GM18499 (cell line): ENCODE measurements at regions not wholly inside any gene's neighbourhood (a gene's known extent, or its start where the extent isn't known, plus 50 kb on each side); places are given as distances from the start of the nearest gene placed in this dataset.
A peak's percentile ranks its signal among the peaks of the same experiment; 100 is the strongest.

ENCODE experiments used
- ATAC-seq: cut with Tn5 transposase; IDR thresholded peaks from one replicate; pipeline ENCODE4 v1.9.1; 2021; ENCODE audit warnings: moderate number of reproducible peaks; ENCODE audit not compliant: insufficient read depth, unreplicated experiment

GRCh38 chr11:32005786-32006416, 85.0 kb upstream of the RCN1 start:
- ATAC-seq = no peak

- ATAC-seq = no peak
Observed at GRCh38 chr11:32003335-32003734, 87.5 kb upstream of the RCN1 start.

- no peak for ATAC-seq
Observed at GRCh38 chr11:32002311-32002710, 88.6 kb upstream of the RCN1 start.

- ATAC-seq = no peak
Observed at GRCh38 chr11:31997955-31998354, 92.9 kb upstream of the RCN1 start.

- no peak for ATAC-seq
Observed at GRCh38 chr11:31996159-31996881, 94.6 kb upstream of the RCN1 start.

GRCh38 chr11:31995525-31996094, 95.3 kb upstream of the RCN1 start:
- peak; percentile 77 for ATAC-seq

- ATAC-seq = no peak
Observed at GRCh38 chr11:31995032-31995431, 95.8 kb upstream of the RCN1 start.

- ATAC-seq = no peak
Observed at GRCh38 chr11:31987118-31988005, 103.5 kb upstream of the RCN1 start.

- ATAC-seq = no peak
Observed at GRCh38 chr11:31986201-31986889, 104.5 kb upstream of the RCN1 start.

- no peak for ATAC-seq
Observed at GRCh38 chr11:31981457-31981856, 109.4 kb upstream of the RCN1 start.

- no peak for ATAC-seq
Observed at GRCh38 chr11:31977343-31977742, 113.5 kb upstream of the RCN1 start.

GRCh38 chr11:31974366-31975136, 116.3 kb upstream of the RCN1 start:
- ATAC-seq = no peak

- no peak for ATAC-seq
Observed at GRCh38 chr11:31973172-31973571, 117.7 kb upstream of the RCN1 start.

- ATAC-seq = no peak
Observed at GRCh38 chr11:31972623-31973022, 118.3 kb upstream of the RCN1 start.

GRCh38 chr11:31969359-31969702, 121.5 kb upstream of the RCN1 start:
- no peak for ATAC-seq

GRCh38 chr11:31968461-31969358, 122.2 kb upstream of the RCN1 start:
- ATAC-seq = no peak

GRCh38 chr11:31967404-31968130, 123.3 kb upstream of the RCN1 start:
- no peak for ATAC-seq

- ATAC-seq = no peak
Observed at GRCh38 chr11:31966846-31967245, 124.0 kb upstream of the RCN1 start.
